Endothelial cell of umbilical vein (primary cell): ENCODE measurements at regions not wholly inside any gene's neighbourhood (a gene's known extent, or its start where the extent isn't known, plus 50 kb on each side); places are given as distances from the start of the nearest gene placed in this dataset.

Source experiments
- BruUV-seq: library from RNA; stranded (reverse); fragments of 400-500 nt; replicated peaks from 2 replicates; lab custom pipeline; 2021; lab: Mats Ljungman, UMichigan
- CTCF ChIA-PET: fragments of 300-600, 350-600 bp; sonication (Branson Sonifier 250); formaldehyde crosslinking; loops from one replicate; lab custom pipeline; 2021; ENCODE audit warnings: antibody characterized with exemption, inconsistent platforms; lab: Charles Lee
- POLR2A ChIA-PET: fragments of 300-600, 350-600 bp; sonication (Branson Sonifier 250); formaldehyde crosslinking; loops from one replicate; lab custom pipeline; 2021; ENCODE audit warnings: antibody characterized with exemption, inconsistent platforms; lab: Charles Lee
- DNase-seq: peaks from one replicate; pipeline ENCODE4 v3.0.0-alpha.2; 2011; ENCODE audit warnings: low read depth, low spot score
- FAIRE-seq: peaks from 2 replicates; lab custom pipeline; 2011; peaks lifted over from hg19 to GRCh38; lab: Jason Lieb, UNC
- H2AFZ ChIP-seq: 2 replicates; pipeline ENCODE4 v1.6.0; 2012; ENCODE audit warnings: low read depth, low read length, control low read depth, inconsistent platforms
- H3K27ac ChIP-seq: 2 replicates; pipeline ENCODE4 v1.5.1; 2011; ENCODE audit warnings: low read depth, mild to moderate bottlenecking, control low read depth, low read length, moderate library complexity; ENCODE audit not compliant: insufficient read depth
- H3K27me3 ChIP-seq, 2 experiments: 2 replicates each; pipeline versions ENCODE4 v1.6.0 to v1.6.1; 2011; ENCODE audit warnings: low read length in 2 of 2, mixed read lengths in 1 of 2; ENCODE audit not compliant: control insufficient read depth in 2 of 2, insufficient read depth in 2 of 2
- H3K36me3 ChIP-seq, 2 experiments: 2 replicates in 1 of 2; 3 replicates in 1 of 2; pipeline ENCODE4 v1.5.1; 2011; ENCODE audit warnings: low read length in 2 of 2, mild to moderate bottlenecking in 1 of 2, moderate library complexity in 1 of 2; ENCODE audit not compliant: control insufficient read depth in 2 of 2, insufficient read depth in 2 of 2; ENCODE audit errors: extremely low read depth in 1 of 2
- H3K4me1 ChIP-seq: 3 replicates; pipeline ENCODE4 v1.5.1; 2011; ENCODE audit warnings: mild to moderate bottlenecking, low read length; ENCODE audit not compliant: control insufficient read depth, insufficient read depth; ENCODE audit errors: extremely low read depth
- H3K4me2 ChIP-seq: 2 replicates; pipeline ENCODE4 v1.6.1; 2011; ENCODE audit warnings: low read length, control low read depth, mixed read lengths; ENCODE audit not compliant: insufficient read depth
- H3K4me3 ChIP-seq, 3 experiments: fragments of 200-600 bp in 1 of 3; sonication (generic), shearing (Covaris generic) in 1 of 3; replicated peaks in 1 of 3; 2 replicates each; pipeline ENCODE4 v1.5.1; 2011 to 2016; ENCODE audit warnings: control low read depth in 3 of 3, low read length in 3 of 3, mild to moderate bottlenecking in 2 of 3, inconsistent platforms in 1 of 3, low read depth in 1 of 3, moderate library complexity in 1 of 3; ENCODE audit not compliant: insufficient read depth in 1 of 3
- H3K79me2 ChIP-seq: 2 replicates; pipeline ENCODE4 v1.6.0; 2012; ENCODE audit warnings: low read length, inconsistent platforms; ENCODE audit not compliant: control insufficient read depth, insufficient read depth
- H3K9ac ChIP-seq: replicated peaks from 2 replicates; pipeline ENCODE3; 2011; ENCODE audit warnings: low read length, control low read depth; ENCODE audit not compliant: insufficient read depth; ENCODE audit errors: extremely low read depth
- H3K9me1 ChIP-seq: replicated peaks from 3 replicates; pipeline ENCODE4 v1.6.0; 2011; ENCODE audit warnings: mild to moderate bottlenecking, low read length; ENCODE audit not compliant: control insufficient read depth, insufficient read depth; ENCODE audit errors: extremely low read depth
- H3K9me3 ChIP-seq: replicated peaks from 2 replicates; pipeline ENCODE4 v1.5.1; 2012; ENCODE audit warnings: low read length, inconsistent platforms; ENCODE audit not compliant: control insufficient read depth, insufficient read depth
- H4K20me1 ChIP-seq: replicated peaks from 2 replicates; pipeline ENCODE3; 2011; ENCODE audit warnings: mild to moderate bottlenecking, low read length; ENCODE audit not compliant: control insufficient read depth, insufficient read depth; ENCODE audit errors: extremely low read depth
- EZH2 ChIP-seq: IDR thresholded peaks from 2 replicates; pipeline ENCODE4 v1.6.1; 2012; ENCODE audit warnings: borderline replicate concordance, low read depth, mild to moderate bottlenecking, moderate library complexity, low read length, inconsistent platforms; ENCODE audit not compliant: severe bottlenecking
- FOS ChIP-seq: IDR thresholded peaks from 2 replicates; pipeline ENCODE4 v1.6.1; 2011; ENCODE audit warnings: mild to moderate bottlenecking, low read length, moderate library complexity, borderline replicate concordance; ENCODE audit not compliant: insufficient read depth
- GATA2 ChIP-seq: IDR thresholded peaks from 2 replicates; pipeline ENCODE4 v1.7.0; 2011; ENCODE audit warnings: low read depth, mild to moderate bottlenecking, moderate library complexity, mixed read lengths, low read length; ENCODE audit not compliant: insufficient read length, insufficient read depth
- JUN ChIP-seq: IDR thresholded peaks from 2 replicates; pipeline ENCODE4 v1.6.1; 2011; ENCODE audit warnings: borderline replicate concordance, low read depth; ENCODE audit not compliant: insufficient read length, insufficient read depth
- MYC ChIP-seq: IDR thresholded peaks from one replicate; pipeline ENCODE4 v1.6.1; 2011; ENCODE audit warnings: mild to moderate bottlenecking, low read depth, low read length
- POLR2A ChIP-seq: IDR thresholded peaks from 2 replicates; pipeline ENCODE4 v1.6.1; 2012; ENCODE audit warnings: low read depth, mild to moderate bottlenecking, control low read depth, low read length
- POLR2AphosphoS5 ChIP-seq: IDR thresholded peaks from 2 replicates; pipeline ENCODE4 v1.6.1; 2012; ENCODE audit warnings: low read depth, mild to moderate bottlenecking, control low read depth, low read length, moderate library complexity; ENCODE audit not compliant: insufficient read depth
- dilution Hi-C: fragments of 300-500 bp; cut with MboI; formaldehyde crosslinking; loops from one replicate; pipeline ENCODE4 v1.15.0; 2019; ENCODE audit warnings: low sequenced_read_pairs; ENCODE audit not compliant: extremely low pct_ligation_motif_present
- intact Hi-C: fragments of 100-400 bp; cut with micrococcal nuclease; formaldehyde crosslinking; loops from one replicate; pipeline ENCODE4 v1.10.0; 2022
- TF ChIP-seq, protein P1 (sequence below): IDR thresholded peaks from 2 replicates; pipeline ENCODE4 v1.6.1; 2011; ENCODE audit not compliant: insufficient read depth, insufficient read length
- TF ChIP-seq, protein P2 (sequence below), 2 donors: IDR thresholded peaks; 1 replicate in 1 of 2; 2 replicates in 1 of 2; pipeline ENCODE4 v1.5.1; 2011; ENCODE audit warnings: low read length in 2 of 2, mild to moderate bottlenecking in 2 of 2, moderate library complexity in 2 of 2, control low read depth in 1 of 2, inconsistent platforms in 1 of 2, low read depth in 1 of 2; ENCODE audit not compliant: insufficient read depth in 1 of 2; ENCODE audit errors: extremely low read depth in 1 of 2

DNA sequence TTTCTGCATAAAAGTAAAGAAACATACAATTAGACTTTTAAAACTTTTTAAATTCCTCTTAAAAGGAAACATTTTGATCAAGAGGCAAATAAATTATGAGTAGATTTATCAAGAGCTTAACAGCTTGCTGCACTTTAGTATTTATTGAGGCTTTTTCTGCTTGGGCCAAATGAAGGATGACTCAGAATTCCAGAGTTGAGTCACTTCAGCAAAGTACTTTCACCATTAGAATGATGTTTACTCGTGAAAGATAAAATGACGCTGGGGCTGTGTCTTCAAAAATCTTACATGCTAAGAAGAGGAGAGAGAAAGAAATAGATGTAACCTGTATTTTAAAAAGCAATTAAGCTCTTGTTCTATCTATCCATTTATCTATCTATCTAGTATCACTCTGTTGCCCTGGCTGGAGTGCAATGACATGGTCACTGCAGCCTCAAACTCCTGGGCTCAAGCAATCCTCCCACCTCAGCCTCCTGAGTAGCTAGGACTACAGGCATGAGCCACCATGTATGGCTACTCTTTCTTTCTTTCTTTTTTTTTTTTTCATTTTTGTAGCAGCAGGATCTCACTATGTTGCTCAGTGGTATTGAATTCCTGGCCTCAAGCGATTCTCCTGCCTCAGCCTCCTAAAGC lies 75.3 kb upstream of the RIOK3 start:
- H3K27me3 ChIP-seq, result no peaks in the 10 kb centered on the region
- peaks cover 36% of the 10 kb centered on the region for H3K4me1 ChIP-seq
- no peaks in the 10 kb centered on the region for H3K9me3 ChIP-seq
- H3K79me2 ChIP-seq, result no peaks in the 10 kb centered on the region
- DNase-seq, result peak; percentile 90
- intact Hi-C loops (loop anchor here (1.0 to 2.0 kb wide), 8 partner anchors 74 to 346 kb away; partner anchors contain the start of gene CABLES1), dilution Hi-C loops (no loop called here)
- H2AFZ ChIP-seq, result no peak overlapping the region
- no peaks in the 10 kb centered on the region for H3K9me1 ChIP-seq
- no peaks in the 10 kb centered on the region for H3K36me3 ChIP-seq
- peak overlapping the region; percentile 78 for H3K27ac ChIP-seq
- POLR2A ChIA-PET, result interaction anchor here (0.8 to 1.6 kb wide), 2 partner anchors 23 to 244 kb away, joined by 4 read pairs; no protein-coding TSS in a partner anchor
- no peaks in the 10 kb centered on the region for H4K20me1 ChIP-seq
- TF ChIP-seq MYC (no peak), POLR2AphosphoS5 (no peak), POLR2A (no peak), FOS (peak; percentile 94), EZH2 (no peak), GATA2 (no peak), JUN (peak; percentile 87)
- TF ChIP-seq, protein P1, sequence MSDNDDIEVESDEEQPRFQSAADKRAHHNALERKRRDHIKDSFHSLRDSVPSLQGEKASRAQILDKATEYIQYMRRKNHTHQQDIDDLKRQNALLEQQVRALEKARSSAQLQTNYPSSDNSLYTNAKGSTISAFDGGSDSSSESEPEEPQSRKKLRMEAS, result no peak
- TF ChIP-seq, protein P2, sequence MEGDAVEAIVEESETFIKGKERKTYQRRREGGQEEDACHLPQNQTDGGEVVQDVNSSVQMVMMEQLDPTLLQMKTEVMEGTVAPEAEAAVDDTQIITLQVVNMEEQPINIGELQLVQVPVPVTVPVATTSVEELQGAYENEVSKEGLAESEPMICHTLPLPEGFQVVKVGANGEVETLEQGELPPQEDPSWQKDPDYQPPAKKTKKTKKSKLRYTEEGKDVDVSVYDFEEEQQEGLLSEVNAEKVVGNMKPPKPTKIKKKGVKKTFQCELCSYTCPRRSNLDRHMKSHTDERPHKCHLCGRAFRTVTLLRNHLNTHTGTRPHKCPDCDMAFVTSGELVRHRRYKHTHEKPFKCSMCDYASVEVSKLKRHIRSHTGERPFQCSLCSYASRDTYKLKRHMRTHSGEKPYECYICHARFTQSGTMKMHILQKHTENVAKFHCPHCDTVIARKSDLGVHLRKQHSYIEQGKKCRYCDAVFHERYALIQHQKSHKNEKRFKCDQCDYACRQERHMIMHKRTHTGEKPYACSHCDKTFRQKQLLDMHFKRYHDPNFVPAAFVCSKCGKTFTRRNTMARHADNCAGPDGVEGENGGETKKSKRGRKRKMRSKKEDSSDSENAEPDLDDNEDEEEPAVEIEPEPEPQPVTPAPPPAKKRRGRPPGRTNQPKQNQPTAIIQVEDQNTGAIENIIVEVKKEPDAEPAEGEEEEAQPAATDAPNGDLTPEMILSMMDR (IDR thresholded peaks at IDR 0.05; ENCODE audit: extremely low read depth in 1 of 2, insufficient read depth in 1 of 2, low read depth in 1 of 2, low read length in 2 of 2), result no peak
- H3K4me2 ChIP-seq, result peak overlapping the region; percentile 59
- CTCF ChIA-PET, result interaction anchor here (0.8 to 4.4 kb wide), 26 partner anchors 12 to 346 kb away, joined by 3 to 74 read pairs (median 4); no protein-coding TSS in a partner anchor
- BruUV-seq, result no TSS peak
- H3K4me3 ChIP-seq, result no peak overlapping the region
- FAIRE-seq, result peak; percentile 63
- H3K9ac ChIP-seq, result peak overlapping the region; percentile 49
